Brain microvascular endothelial cell (primary cell): ENCODE measurements at regions not wholly inside any gene's neighbourhood (a gene's known extent, or its start where the extent isn't known, plus 50 kb on each side); places are given as distances from the start of the nearest gene placed in this dataset.

Source experiments
- DNase-seq: peaks from one replicate; pipeline ENCODE4 v3.0.0-alpha.2; 2020
- H3K27ac ChIP-seq: fragments of 250-450 bp; sonication (Bioruptor Pico); 2 replicates; pipeline ENCODE4 v1.5.1; 2020; ENCODE audit warnings: mild to moderate bottlenecking, moderate library complexity
- H3K27me3 ChIP-seq: fragments of 250-450 bp; sonication (Bioruptor Pico); replicated peaks from 2 replicates; pipeline ENCODE4 v1.5.1; 2020; ENCODE audit warnings: mild to moderate bottlenecking
- H3K36me3 ChIP-seq: fragments of 250-450 bp; sonication (Bioruptor Pico); replicated peaks from 2 replicates; pipeline ENCODE4 v1.5.1; 2020; ENCODE audit warnings: mild to moderate bottlenecking
- H3K4me3 ChIP-seq: 2 replicates; pipeline ENCODE4 v1.5.1; 2011; ENCODE audit warnings: low read depth, mild to moderate bottlenecking, control low read depth, low read length, moderate library complexity
- in situ Hi-C: cut with HindIII; loops from 2 replicates; pipeline ENCODE4 v1.10.0; 2017; ENCODE audit warnings: low sequenced_read_pairs, low pct_ligation_motif_present
- TF ChIP-seq, protein P1 (sequence below): IDR thresholded peaks from 2 replicates; pipeline ENCODE4 v1.5.1; 2011; ENCODE audit warnings: low read depth, mild to moderate bottlenecking, moderate library complexity, low read length, control low read depth, inconsistent platforms; ENCODE audit errors: missing control alignments

- peak; percentile 75 for DNase-seq
Measured at GRCh38 chr15:95105229-95105628, 873.9 kb downstream of the MCTP2 start.

DNA sequence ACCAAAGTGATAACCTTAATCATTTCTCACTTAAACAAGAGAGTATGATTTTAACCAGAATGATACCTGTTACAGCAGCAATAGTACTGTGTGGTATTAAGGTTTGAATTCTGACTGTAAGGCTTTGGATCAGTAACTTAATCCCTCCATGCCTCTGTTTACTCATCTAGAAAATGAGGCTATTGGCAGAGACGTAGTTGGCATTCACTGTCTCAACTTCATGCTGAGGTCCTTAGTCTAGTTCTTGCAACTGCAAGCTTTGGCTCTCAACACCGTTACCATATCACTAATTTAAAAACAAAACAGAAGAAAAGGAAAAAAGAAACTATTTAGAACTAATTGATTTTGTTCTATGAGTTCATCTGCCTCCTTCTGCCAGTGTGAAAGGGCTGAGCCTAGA is 875.4 kb downstream of the MCTP2 start:
- no peak for DNase-seq
- TF ChIP-seq, protein P1, sequence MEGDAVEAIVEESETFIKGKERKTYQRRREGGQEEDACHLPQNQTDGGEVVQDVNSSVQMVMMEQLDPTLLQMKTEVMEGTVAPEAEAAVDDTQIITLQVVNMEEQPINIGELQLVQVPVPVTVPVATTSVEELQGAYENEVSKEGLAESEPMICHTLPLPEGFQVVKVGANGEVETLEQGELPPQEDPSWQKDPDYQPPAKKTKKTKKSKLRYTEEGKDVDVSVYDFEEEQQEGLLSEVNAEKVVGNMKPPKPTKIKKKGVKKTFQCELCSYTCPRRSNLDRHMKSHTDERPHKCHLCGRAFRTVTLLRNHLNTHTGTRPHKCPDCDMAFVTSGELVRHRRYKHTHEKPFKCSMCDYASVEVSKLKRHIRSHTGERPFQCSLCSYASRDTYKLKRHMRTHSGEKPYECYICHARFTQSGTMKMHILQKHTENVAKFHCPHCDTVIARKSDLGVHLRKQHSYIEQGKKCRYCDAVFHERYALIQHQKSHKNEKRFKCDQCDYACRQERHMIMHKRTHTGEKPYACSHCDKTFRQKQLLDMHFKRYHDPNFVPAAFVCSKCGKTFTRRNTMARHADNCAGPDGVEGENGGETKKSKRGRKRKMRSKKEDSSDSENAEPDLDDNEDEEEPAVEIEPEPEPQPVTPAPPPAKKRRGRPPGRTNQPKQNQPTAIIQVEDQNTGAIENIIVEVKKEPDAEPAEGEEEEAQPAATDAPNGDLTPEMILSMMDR = no peak
- H3K36me3 ChIP-seq = no peaks in the 10 kb centered on the region
- H3K27me3 ChIP-seq = no peaks in the 10 kb centered on the region
- no peak overlapping the region for H3K27ac ChIP-seq
- in situ Hi-C loops = no loop called here
- no peak overlapping the region for H3K4me3 ChIP-seq

More at GRCh38 chr15:95105229-95105628, 873.9 kb downstream of the MCTP2 start:
- no peaks in the 10 kb centered on the region for H3K27me3 ChIP-seq
- TF ChIP-seq, protein P1 = no peak
- no peaks in the 10 kb centered on the region for H3K36me3 ChIP-seq
- no peak overlapping the region for H3K4me3 ChIP-seq
- in situ Hi-C loops = no loop called here
- peak overlapping the region; percentile 22 for H3K27ac ChIP-seq

DNA sequence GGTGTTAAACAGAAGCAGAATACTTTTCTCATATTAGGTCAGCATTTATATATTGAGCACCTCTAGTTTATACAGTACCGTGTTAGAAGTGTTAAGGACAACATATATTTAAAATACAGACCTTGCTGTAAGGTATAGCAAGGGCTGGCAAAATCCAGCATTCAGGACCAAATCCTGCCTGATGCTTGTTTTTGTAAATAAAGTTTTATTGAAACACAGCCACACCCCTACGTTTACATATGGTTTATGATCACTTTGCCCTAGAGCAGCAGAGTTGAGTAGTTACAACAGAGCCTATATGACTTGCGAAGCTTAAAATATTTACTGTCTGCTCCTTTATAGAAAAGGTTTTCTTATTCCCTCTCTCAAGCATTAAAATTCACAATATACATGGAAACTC is 877.3 kb downstream of the MCTP2 start:
- TF ChIP-seq, protein P1 = no peak
- H3K36me3 ChIP-seq = no peaks in the 10 kb centered on the region
- H3K27ac ChIP-seq = no peak overlapping the region
- in situ Hi-C loops = no loop called here
- no peaks in the 10 kb centered on the region for H3K27me3 ChIP-seq
- no peak for DNase-seq
- no peak overlapping the region for H3K4me3 ChIP-seq

- no peak for DNase-seq
- Histone ChIP-seq H3K36me3 (no peaks in the 10 kb centered on the region), H3K4me3 (no peak overlapping the region), H3K27ac (no peak overlapping the region), H3K27me3 (no peaks in the 10 kb centered on the region)
- TF ChIP-seq, protein P1 = no peak
- in situ Hi-C loops = no loop called here
Measured at GRCh38 chr15:95111969-95112368, 880.6 kb downstream of the MCTP2 start.

GRCh38 chr15:95113041-95113440 is 881.7 kb downstream of the MCTP2 start:
- TF ChIP-seq, protein P1 = no peak
- in situ Hi-C loops = no loop called here
- Histone ChIP-seq H3K4me3 (no peak overlapping the region), H3K36me3 (no peaks in the 10 kb centered on the region), H3K27me3 (no peaks in the 10 kb centered on the region), H3K27ac (no peak overlapping the region)
- no peak for DNase-seq

- in situ Hi-C loops = no loop called here
- DNase-seq = no peak
- no peak overlapping the region for H3K4me3 ChIP-seq
- no peaks in the 10 kb centered on the region for H3K36me3 ChIP-seq
- TF ChIP-seq, protein P1 = no peak
- no peak overlapping the region for H3K27ac ChIP-seq
- H3K27me3 ChIP-seq = no peaks in the 10 kb centered on the region
Measured at GRCh38 chr15:95119041-95119610, 887.8 kb downstream of the MCTP2 start.
